Spleen (tissue), 7 donors: ENCODE measurements at regions not wholly inside any gene's neighbourhood (a gene's known extent, or its start where the extent isn't known, plus 50 kb on each side); places are given as distances from the start of the nearest gene placed in this dataset.

Source experiments
- POLR2A ChIP-seq, 3 donors: fragments of 450-650 bp; IDR thresholded peaks; one replicate each; pipeline ENCODE4 v1.5.1; 2017; ENCODE audit warnings: antibody characterized with exemption in 3 of 3, mild to moderate bottlenecking in 1 of 3
- POLR2AphosphoS5 ChIP-seq, 3 donors: sonication (generic); formaldehyde crosslinking; IDR thresholded peaks; one replicate each; pipeline ENCODE4 v1.5.1; 2017; ENCODE audit warnings: antibody characterized with exemption in 3 of 3
- TF ChIP-seq, protein P1 (sequence below), 11 experiments: fragments of 200-600 bp in 7 of 11; fragments of 450-650 bp in 4 of 11; sonication (generic) in 4 of 11; IDR thresholded peaks in 8 of 11; conservative IDR thresholded peaks in 3 of 11; 1 replicate in 7 of 11; 2 replicates in 4 of 11; pipeline versions ENCODE4 v1.4.0 to v1.8.0; 2016 to 2021; ENCODE audit warnings: antibody characterized with exemption in 11 of 11, inconsistent platforms in 4 of 11, mild to moderate bottlenecking in 1 of 11
- donor health status: DM: no; HTN: no; CAD: no; lungs with moderate emphysema.
- donor health status: DM: no; HTN: no; CAD: no.
- donor health status: DM: no; HTN: no; CAD: no.

- TF ChIP-seq POLR2A (IDR thresholded peaks at IDR 0.05) (no peak), POLR2AphosphoS5 (IDR thresholded peaks at IDR 0.05) (no peak)
- TF ChIP-seq, protein P1, sequence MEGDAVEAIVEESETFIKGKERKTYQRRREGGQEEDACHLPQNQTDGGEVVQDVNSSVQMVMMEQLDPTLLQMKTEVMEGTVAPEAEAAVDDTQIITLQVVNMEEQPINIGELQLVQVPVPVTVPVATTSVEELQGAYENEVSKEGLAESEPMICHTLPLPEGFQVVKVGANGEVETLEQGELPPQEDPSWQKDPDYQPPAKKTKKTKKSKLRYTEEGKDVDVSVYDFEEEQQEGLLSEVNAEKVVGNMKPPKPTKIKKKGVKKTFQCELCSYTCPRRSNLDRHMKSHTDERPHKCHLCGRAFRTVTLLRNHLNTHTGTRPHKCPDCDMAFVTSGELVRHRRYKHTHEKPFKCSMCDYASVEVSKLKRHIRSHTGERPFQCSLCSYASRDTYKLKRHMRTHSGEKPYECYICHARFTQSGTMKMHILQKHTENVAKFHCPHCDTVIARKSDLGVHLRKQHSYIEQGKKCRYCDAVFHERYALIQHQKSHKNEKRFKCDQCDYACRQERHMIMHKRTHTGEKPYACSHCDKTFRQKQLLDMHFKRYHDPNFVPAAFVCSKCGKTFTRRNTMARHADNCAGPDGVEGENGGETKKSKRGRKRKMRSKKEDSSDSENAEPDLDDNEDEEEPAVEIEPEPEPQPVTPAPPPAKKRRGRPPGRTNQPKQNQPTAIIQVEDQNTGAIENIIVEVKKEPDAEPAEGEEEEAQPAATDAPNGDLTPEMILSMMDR (IDR thresholded peaks at IDR 0.05 in 8 of 11, conservative IDR thresholded peaks at IDR 0.05 in 3 of 11): no peak
Measured at GRCh38 chr5:107124376-107124775, 546.4 kb downstream of the EFNA5 start.
